ENCODE measurements at regions not wholly inside any gene's neighbourhood (a gene's known extent, or its start where the extent isn't known, plus 50 kb on each side); places are given as distances from the start of the nearest gene placed in this dataset.

DNA sequence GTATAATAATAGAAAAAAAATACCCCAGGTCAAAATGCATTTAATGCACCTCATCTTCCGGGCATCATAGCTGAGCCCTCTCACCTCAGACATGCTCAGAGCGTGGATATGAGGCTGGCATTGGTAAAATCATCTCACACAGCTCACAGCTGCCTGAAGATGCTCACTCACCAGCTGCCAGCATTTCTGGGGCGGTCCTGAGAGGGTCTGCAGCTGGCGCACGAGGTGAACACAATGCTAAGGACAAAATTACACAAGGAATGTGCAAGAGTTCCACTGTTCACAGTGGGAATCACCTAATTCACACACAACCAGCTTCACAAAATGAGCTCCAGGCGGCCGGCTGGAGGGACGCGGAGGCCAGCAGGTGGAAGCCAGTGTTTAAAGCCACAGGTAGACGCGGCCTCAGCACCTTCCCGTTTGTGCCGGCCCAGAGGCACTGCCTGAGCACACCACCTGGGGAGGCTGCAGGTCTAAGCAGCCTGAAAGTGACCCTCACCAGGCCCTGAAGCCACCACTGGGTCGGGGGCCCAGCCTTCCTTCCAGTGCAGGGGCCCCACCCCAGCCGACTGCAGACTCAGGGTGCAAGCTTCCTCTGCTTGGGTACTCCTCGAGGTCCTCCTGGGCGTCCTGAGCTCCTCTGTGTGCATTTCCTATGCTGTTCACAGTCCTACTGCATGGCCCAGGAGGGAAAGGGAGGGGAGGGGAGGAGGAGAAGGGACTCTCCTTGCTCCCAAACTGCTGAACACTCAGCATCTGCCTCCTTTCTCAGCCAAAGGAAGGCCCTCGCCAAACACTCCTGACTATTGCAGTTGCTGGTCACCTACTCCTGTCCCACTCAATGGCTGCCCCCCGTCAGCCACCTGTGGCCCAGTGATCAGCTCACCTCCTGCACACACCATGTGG lies 61.2 kb upstream of the FAM20C start:
- no peak overlapping the region for H3K4me3 ChIP-seq (ENCODE audit: low read depth, low read length)
- TF ChIP-seq, protein P1, sequence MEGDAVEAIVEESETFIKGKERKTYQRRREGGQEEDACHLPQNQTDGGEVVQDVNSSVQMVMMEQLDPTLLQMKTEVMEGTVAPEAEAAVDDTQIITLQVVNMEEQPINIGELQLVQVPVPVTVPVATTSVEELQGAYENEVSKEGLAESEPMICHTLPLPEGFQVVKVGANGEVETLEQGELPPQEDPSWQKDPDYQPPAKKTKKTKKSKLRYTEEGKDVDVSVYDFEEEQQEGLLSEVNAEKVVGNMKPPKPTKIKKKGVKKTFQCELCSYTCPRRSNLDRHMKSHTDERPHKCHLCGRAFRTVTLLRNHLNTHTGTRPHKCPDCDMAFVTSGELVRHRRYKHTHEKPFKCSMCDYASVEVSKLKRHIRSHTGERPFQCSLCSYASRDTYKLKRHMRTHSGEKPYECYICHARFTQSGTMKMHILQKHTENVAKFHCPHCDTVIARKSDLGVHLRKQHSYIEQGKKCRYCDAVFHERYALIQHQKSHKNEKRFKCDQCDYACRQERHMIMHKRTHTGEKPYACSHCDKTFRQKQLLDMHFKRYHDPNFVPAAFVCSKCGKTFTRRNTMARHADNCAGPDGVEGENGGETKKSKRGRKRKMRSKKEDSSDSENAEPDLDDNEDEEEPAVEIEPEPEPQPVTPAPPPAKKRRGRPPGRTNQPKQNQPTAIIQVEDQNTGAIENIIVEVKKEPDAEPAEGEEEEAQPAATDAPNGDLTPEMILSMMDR (IDR thresholded peaks at IDR 0.05; ENCODE audit: insufficient read depth, low read depth, low read length) = no peak
- no peak for DNase-seq (ENCODE audit: low read depth)

DNA sequence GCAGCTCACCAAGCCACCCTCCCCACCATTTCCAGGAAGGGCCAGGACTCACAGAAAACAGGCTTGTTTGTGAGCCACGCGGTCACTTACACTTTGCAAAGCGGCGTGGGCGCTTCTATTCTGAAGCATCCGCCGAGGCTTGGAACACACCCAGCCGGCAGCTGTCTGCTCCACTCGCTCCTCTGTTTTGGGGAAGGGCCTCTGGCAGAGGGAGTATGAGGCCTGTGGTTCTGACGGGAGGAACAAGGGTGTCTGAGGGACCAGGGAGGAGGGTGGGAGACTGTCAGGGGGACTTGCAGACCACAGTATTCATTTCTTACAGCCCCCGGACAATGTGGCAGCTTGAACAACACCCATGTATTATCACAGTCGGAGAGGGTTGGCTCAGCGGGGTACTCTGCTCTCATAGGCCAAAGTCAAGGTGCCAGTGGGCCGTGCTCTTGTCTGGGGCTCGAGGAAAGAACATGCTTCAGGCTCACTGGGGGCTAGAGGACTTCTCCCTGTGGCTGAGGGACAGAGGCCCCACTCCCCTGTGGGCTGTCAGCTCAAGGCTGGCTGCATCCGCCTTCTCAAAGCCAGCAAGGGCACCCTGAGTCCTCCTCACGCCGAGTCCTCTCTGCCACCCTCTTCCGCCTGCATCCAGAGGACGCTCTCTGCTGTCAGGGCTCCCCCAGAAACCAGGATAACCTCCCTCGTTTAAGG lies 60.4 kb upstream of the FAM20C start:
- H3K4me3 ChIP-seq (ENCODE audit: low read depth, low read length) = no peak overlapping the region
- no peak for DNase-seq (ENCODE audit: low read depth)
- TF ChIP-seq, protein P1 (IDR thresholded peaks at IDR 0.05; ENCODE audit: insufficient read depth, low read depth, low read length) = no peak

DNA sequence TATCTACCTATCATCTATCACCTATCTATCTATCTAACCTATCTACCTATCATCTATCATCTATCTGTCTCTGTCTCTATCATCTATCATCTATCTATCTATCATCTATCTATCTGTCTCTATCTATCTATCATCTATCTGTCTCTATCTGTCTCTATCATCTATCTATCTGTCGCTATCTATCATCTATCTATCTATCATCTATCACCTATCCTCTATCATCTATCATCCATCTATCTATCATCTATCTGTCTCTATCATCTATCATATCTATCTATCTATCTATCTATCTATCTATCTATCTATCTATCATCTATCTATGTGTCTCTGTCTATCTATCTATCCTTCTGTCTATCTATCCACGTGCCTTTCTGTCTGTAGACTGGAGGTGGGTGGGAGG lies 59.5 kb upstream of the FAM20C start:
- TF ChIP-seq, protein P1 (IDR thresholded peaks at IDR 0.05; ENCODE audit: insufficient read depth, low read depth, low read length) = no peak

GRCh38 chr7:133470-133869 lies 58.9 kb upstream of the FAM20C start:
- no peak overlapping the region for H3K4me3 ChIP-seq (ENCODE audit: low read depth, low read length)
- TF ChIP-seq, protein P1 (IDR thresholded peaks at IDR 0.05; ENCODE audit: insufficient read depth, low read depth, low read length) = no peak
- no peak for DNase-seq (ENCODE audit: low read depth)

More for the DNA sequence above, 59.5 kb upstream of the FAM20C start:
- H3K4me3 ChIP-seq (ENCODE audit: low read depth, low read length) = no peak overlapping the region
- DNase-seq (ENCODE audit: low read depth) = no peak

GRCh38 chr7:134029-134428 lies 58.3 kb upstream of the FAM20C start:
- no peak overlapping the region for H3K4me3 ChIP-seq (ENCODE audit: low read depth, low read length)
- TF ChIP-seq, protein P1 (IDR thresholded peaks at IDR 0.05; ENCODE audit: insufficient read depth, low read depth, low read length) = no peak
- DNase-seq (ENCODE audit: low read depth) = no peak

DNA sequence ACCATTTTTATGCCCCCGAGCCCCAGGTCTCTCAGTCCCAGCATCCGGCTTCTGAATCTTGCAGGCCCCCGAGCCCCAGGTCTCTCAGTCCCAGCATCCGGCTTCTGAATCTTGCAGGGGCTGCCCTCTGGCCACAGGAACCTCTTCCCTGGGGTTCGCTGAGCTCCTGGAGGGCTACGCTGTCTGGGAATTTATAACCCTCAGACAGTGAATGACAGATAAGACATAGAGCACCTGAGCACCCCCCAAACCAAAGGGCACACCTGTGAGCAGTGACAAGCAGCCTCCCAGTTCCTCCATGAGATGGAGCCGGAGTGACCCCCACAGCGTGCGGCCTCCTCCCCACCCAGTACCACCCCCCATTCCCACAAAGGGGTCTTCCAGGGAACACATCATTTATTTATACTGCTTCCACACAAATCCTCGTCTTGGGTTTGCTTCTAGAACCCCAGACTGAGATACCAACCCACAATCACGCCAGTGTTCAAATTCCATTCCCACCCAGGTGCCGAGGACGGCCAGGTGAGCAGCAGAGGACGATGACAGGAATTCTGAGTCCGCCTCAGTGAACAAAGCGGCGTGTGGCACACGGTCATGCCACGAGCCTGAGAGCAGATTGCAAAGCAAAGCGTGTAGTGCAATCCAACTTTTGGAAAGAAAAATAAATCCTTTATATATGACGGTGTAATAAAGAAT lies 57.7 kb upstream of the FAM20C start:
- TF ChIP-seq, protein P1 (IDR thresholded peaks at IDR 0.05; ENCODE audit: insufficient read depth, low read depth, low read length) = no peak
- H3K4me3 ChIP-seq (ENCODE audit: low read depth, low read length) = no peak overlapping the region
- no peak for DNase-seq (ENCODE audit: low read depth)

Measured in fibroblast of villous mesenchyme (primary cell).